ENCODE measurements at regions not wholly inside any gene's neighbourhood (a gene's known extent, or its start where the extent isn't known, plus 50 kb on each side); places are given as distances from the start of the nearest gene placed in this dataset.

- peaks cover 0 to 2% (median 0%) of the 10 kb centered on the region in 3 donors for H3K9me3 Mint-ChIP-seq
- H3K36me3 Mint-ChIP-seq, result peaks cover 3% of the 10 kb centered on the region
- no peak overlapping the region for H3K4me3 Mint-ChIP-seq
- H3K4me1 Mint-ChIP-seq, result peaks cover 0 to 2% (median 0%) of the 10 kb centered on the region in 3 donors
- H3K27me3 Mint-ChIP-seq, result peaks cover 6% of the 10 kb centered on the region
- H3K27ac Mint-ChIP-seq, result no peak overlapping the region
These were observed 284.3 kb downstream of the CYP26B1 start for GRCh38 chr2:71863396-71863795.

GRCh38 chr2:71862921-71863320 lies 284.7 kb downstream of the CYP26B1 start:
- Mint-ChIP-seq H3K27ac (no peak overlapping the region), H3K27me3 (peaks cover 6% of the 10 kb centered on the region), H3K36me3 (peaks cover 3% of the 10 kb centered on the region), H3K4me1 (peaks cover 0 to 2% (median 0%) of the 10 kb centered on the region in 3 donors), H3K4me3 (no peak overlapping the region), H3K9me3 (peaks cover 0 to 2% (median 0%) of the 10 kb centered on the region in 3 donors)

DNA sequence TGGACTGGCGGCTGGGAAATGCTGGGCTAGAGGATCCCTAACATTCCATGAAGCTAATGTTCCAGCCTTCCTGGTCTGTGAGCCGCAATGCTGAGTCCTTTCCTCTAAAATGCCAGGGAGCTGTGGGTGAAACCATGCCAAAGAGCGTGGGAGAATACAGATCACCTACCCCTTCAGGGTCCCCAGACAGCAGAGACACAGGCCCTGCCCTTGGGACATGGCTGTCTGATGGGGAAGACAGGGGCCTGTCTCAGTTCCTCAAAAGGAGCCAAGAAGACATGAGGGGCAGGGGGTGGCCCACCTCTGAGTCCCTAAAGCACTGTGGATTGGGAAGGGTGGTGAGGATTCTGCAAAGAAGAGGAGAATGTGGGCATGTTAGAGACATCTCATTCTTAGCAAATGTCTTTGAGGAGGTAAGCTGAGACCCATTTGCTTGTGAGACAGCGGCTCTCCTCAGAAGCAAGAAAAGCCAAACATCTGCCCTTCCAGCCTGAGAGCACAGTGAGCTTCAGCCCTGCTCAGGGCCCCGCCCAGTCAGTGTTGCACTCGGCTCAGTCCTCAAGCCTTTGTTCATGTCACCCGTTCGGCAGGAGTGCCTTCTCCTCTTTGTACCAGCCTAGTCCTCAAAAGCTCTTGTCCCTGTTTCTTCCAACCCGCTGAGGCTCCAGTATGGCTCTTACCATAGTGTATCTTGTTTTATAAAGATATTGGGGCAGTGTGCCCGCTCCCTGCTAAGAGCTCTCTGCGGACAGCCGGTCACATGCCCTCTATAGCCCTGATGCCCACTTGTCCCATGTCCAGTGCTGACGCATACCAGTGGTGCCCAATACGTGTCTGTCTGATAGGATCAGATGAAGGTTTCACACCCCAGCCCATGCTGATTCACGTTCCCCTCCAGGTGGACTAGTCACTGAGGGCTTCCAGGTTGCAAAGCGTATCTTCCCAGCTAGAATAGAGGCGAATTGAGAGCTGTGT lies 286.2 kb downstream of the CYP26B1 start:
- H3K9me3 Mint-ChIP-seq, result peaks cover 0 to 2% (median 0%) of the 10 kb centered on the region in 3 donors
- H3K27ac Mint-ChIP-seq, result no peak overlapping the region
- H3K27me3 Mint-ChIP-seq, result peaks cover 6% of the 10 kb centered on the region
- H3K4me1 Mint-ChIP-seq, result peaks cover 0 to 2% (median 0%) of the 10 kb centered on the region in 3 donors
- no peak overlapping the region for H3K4me3 Mint-ChIP-seq
- H3K36me3 Mint-ChIP-seq, result peaks cover 3% of the 10 kb centered on the region

- Mint-ChIP-seq H3K27me3 (peaks cover 6% of the 10 kb centered on the region), H3K4me3 (no peak overlapping the region), H3K9me3 (peaks cover 0 to 6% (median 2%) of the 10 kb centered on the region in 3 donors), H3K36me3 (peaks cover 3% of the 10 kb centered on the region), H3K4me1 (peaks cover 0 to 2% (median 0%) of the 10 kb centered on the region in 3 donors), H3K27ac (peak overlapping the region in 1 of 3 donors; percentile 30)
These were observed 287.2 kb downstream of the CYP26B1 start for GRCh38 chr2:71860381-71860926.

DNA sequence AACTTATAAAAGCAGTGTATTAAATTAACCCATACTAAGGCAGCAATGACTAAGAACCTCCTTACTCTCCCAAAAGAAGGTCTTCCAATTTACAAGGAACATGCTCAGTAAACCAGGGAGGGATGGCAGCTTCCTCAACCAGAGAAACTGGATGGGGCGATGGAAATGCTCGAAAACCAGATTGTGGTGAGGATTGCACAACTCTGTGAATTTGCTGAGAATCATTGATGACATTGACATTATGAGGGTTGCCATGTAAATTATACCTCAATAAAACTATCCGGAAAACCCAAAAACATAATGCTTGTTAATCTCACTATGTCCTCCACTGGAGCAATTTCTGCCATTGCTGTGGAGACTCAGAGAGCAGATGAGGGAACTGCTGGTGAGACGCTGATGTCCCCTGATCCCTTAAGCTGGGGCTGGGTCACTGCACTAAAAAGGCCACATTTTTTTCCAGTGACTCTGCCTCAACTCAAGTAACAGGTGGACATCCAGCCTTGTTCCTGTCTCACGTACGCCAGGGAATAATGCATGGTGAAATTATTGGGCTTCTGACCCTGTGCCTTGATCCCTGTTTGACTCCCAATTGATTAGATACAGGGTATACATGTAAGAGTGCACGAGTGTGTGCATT lies 288.3 kb downstream of the CYP26B1 start:
- peaks cover 6% of the 10 kb centered on the region for H3K27me3 Mint-ChIP-seq
- H3K4me1 Mint-ChIP-seq, result no peaks in the 10 kb centered on the region
- H3K36me3 Mint-ChIP-seq, result peaks cover 3% of the 10 kb centered on the region
- H3K4me3 Mint-ChIP-seq, result no peak overlapping the region
- no peak overlapping the region for H3K27ac Mint-ChIP-seq
- peaks cover 0 to 7% (median 3%) of the 10 kb centered on the region in 3 donors for H3K9me3 Mint-ChIP-seq

GRCh38 chr2:71858071-71858470 lies 289.6 kb downstream of the CYP26B1 start:
- H3K36me3 Mint-ChIP-seq, result peaks cover 3% of the 10 kb centered on the region
- H3K4me3 Mint-ChIP-seq, result no peak overlapping the region
- peaks cover 6% of the 10 kb centered on the region for H3K27me3 Mint-ChIP-seq
- H3K27ac Mint-ChIP-seq, result no peak overlapping the region
- peaks cover 3 to 7% (median 3%) of the 10 kb centered on the region in 3 donors for H3K9me3 Mint-ChIP-seq
- H3K4me1 Mint-ChIP-seq, result no peaks in the 10 kb centered on the region

DNA sequence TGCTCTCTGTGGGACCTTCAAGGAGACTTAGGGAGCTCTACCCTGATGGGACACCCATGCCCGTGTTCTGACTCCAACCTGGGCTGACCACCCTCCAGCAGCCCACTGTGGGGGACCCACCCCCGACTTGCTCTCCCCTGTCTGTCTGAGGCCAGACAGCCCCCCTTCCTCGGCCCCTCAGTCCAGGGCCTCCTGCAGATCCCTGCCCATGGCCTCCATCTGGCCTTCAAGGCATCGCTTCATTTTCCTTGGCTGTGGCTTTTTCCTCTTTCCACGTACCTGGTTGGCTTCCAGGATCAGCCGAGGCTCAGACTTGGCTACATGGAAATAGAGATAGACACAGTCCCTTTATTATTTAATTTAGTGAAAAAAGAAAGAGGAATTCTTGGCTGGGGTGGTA lies 290.0 kb downstream of the CYP26B1 start:
- Mint-ChIP-seq H3K9me3 (peaks cover 3 to 7% (median 3%) of the 10 kb centered on the region in 3 donors), H3K27ac (no peak overlapping the region), H3K27me3 (peaks cover 6% of the 10 kb centered on the region), H3K4me3 (no peak overlapping the region), H3K4me1 (no peaks in the 10 kb centered on the region), H3K36me3 (peaks cover 3% of the 10 kb centered on the region)

DNA sequence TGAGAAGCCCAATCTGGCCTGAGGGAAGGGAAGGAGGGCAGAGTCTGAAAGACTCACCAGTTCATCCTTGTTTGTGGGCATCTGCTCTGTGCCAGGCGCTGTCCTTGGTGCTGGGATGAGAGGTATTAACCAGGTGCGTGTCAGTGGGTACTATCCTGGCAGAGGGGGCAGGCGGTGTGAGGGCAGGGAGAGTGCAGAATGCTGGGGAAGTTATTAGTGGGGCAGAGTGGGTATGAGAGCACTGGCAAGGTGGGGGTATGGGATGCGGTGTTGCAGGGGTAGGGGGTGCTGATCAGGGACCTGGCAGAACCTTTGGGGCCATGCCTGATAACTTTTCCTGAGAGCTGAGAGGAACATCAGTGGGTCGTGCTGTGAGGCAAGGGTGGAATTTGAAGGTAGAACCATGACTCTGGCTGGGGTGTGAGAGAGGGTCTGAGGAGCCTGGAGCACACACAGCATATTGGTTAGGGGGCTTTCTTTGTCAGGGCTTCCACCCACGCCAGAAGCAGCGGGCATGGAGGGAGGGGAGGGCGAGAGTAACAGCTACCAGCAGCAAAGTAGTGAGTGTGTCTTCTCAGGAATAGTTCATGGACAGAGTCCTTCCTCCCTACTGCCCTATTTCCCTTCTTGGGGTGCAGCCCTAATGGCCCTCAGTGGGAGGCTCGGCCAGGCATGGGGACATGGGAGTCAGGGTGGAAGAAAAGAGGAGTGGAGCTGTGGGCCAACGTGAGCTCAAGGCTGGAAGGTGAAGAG lies 290.7 kb downstream of the CYP26B1 start:
- peaks cover 3 to 7% (median 3%) of the 10 kb centered on the region in 3 donors for H3K9me3 Mint-ChIP-seq

DNA sequence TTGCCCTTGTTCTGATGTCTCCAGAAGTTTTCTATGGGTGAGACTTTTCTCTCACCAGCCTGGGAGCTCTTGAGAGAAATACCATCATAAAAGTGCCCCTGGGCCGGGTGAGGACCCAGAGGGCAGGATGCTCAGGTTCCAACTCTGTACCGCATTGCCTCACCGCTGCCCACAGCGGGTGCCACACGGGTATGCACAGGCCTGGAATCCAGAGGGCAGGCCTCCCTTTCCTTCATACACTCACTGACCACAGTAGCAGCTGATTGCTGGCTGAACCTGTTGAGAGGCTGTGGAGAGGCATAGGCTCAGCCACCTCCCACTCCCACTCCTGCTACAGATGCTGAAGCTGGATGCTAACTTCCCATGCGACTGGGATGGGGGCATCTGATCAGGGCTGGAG lies 293.8 kb downstream of the CYP26B1 start:
- Mint-ChIP-seq H3K27ac (no peak overlapping the region), H3K9me3 (peaks cover 3 to 7% (median 3%) of the 10 kb centered on the region in 3 donors), H3K4me3 (no peak overlapping the region), H3K4me1 (no peaks in the 10 kb centered on the region), H3K27me3 (peaks cover 4% of the 10 kb centered on the region), H3K36me3 (no peaks in the 10 kb centered on the region)

More for the DNA sequence above, 290.7 kb downstream of the CYP26B1 start:
- no peak overlapping the region for H3K4me3 Mint-ChIP-seq
- peaks cover 6% of the 10 kb centered on the region for H3K27me3 Mint-ChIP-seq
- H3K36me3 Mint-ChIP-seq, result peaks cover 3% of the 10 kb centered on the region
- no peaks in the 10 kb centered on the region for H3K4me1 Mint-ChIP-seq
- H3K27ac Mint-ChIP-seq, result no peak overlapping the region

DNA sequence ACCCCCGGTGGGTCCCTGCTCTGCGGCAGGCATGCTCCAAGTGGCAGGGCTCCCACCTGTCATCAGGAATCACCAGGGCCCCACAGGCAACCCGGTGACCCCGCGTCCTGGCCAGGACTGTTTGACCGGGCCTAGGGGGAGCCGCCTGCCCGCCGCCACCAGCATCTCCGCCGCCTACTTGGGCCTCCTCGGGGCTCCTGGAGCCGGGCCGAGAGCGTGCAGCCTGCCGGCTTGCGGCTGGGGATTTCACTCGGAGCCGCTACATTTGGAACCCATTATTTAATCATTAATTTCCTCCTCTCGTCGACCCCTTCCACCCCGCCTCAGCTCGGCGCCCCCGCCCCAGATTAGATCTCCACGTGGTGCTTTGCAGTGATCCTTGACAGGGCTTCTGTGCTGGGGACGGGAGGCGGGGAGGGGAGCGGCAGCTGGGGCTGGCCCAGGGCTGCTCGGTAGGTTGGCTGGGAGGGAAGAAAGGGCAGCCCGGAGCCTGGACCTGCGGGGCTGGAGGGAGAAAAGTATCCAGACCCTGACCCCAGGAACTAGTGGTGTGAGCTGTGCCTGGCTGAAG lies 295.4 kb downstream of the CYP26B1 start:
- Mint-ChIP-seq H3K9me3 (peaks cover 3 to 7% (median 3%) of the 10 kb centered on the region in 3 donors), H3K27ac (no peak overlapping the region), H3K4me1 (no peaks in the 10 kb centered on the region), H3K4me3 (no peak overlapping the region), H3K27me3 (peaks cover 6% of the 10 kb centered on the region), H3K36me3 (no peaks in the 10 kb centered on the region)

DNA sequence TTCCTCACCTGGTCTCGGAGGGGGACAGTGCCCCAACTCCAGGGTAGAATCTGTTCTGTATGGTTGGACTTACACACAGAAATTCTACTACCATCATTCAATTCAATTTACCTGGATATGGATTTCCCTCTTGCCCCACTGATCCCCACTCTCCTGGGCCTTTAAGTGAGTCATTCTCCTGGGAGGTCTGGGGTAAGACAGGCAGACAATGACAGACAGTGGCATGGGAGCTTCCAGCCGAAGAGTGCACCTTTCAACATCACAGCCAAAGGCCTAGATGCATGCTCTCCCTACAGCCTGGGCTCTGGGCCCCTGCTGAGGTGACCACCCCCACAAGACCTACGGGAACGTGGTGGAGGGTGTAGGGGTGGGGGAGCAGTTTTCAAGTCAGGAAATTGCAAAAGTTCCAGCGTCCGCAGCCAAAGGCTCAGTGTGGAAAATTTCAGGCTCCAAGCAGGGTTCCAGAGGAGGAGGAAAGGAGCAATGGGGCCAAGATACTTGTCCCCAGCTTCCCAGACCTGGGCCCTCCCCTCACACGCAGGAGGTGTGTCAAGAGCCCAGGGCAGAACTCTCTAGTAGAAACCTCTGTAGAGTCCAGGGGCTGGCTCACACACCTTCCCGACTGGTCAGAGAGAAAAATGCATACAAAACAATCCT lies 296.4 kb downstream of the CYP26B1 start:
- Mint-ChIP-seq H3K27ac (no peak overlapping the region), H3K4me3 (no peak overlapping the region), H3K4me1 (no peaks in the 10 kb centered on the region), H3K36me3 (no peaks in the 10 kb centered on the region), H3K27me3 (peaks cover 8% of the 10 kb centered on the region), H3K9me3 (peaks cover 3 to 7% (median 3%) of the 10 kb centered on the region in 3 donors)

DNA sequence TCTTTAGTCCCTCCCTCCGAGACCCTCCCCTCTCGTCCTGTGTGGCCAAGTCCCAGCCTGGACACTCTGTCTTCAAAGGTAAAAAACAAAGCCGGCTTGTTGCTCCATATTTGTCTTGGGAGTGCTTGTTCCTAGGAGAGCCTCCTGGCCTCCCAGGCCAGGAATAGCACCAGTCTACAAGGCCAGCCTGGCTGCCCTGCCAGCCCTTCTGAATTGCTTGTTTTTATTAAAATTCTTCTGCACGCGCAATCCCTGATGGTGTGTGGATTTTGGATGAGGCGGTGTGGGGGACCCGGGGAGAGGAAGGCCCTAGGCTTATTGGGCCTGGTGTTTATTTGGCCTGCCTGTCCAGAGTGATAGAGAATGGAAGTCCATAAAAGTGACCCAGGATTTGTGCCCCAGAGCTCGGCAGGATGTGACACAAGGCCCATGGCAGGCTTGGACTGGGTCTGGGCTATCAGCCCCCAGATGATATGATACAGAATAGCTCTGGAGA lies 297.3 kb downstream of the CYP26B1 start:
- Mint-ChIP-seq H3K27me3 (peaks cover 8% of the 10 kb centered on the region), H3K9me3 (peaks cover under 1 to 3% (median 3%) of the 10 kb centered on the region in 3 donors), H3K4me3 (no peak overlapping the region), H3K36me3 (no peaks in the 10 kb centered on the region), H3K27ac (peak overlapping the region in 1 of 3 donors; percentile 34), H3K4me1 (no peaks in the 10 kb centered on the region)

- peaks cover 8% of the 10 kb centered on the region for H3K27me3 Mint-ChIP-seq
- peaks cover 0 to 3% (median 0%) of the 10 kb centered on the region in 3 donors for H3K9me3 Mint-ChIP-seq
- no peaks in the 10 kb centered on the region for H3K36me3 Mint-ChIP-seq
- H3K27ac Mint-ChIP-seq, result no peak overlapping the region
- H3K4me3 Mint-ChIP-seq, result no peak overlapping the region
- H3K4me1 Mint-ChIP-seq, result no peaks in the 10 kb centered on the region
These were observed 297.9 kb downstream of the CYP26B1 start for GRCh38 chr2:71849607-71850305.
